ENCODE measurements at regions not wholly inside any gene's neighbourhood (a gene's known extent, or its start where the extent isn't known, plus 50 kb on each side); places are given as distances from the start of the nearest gene placed in this dataset.

DNA sequence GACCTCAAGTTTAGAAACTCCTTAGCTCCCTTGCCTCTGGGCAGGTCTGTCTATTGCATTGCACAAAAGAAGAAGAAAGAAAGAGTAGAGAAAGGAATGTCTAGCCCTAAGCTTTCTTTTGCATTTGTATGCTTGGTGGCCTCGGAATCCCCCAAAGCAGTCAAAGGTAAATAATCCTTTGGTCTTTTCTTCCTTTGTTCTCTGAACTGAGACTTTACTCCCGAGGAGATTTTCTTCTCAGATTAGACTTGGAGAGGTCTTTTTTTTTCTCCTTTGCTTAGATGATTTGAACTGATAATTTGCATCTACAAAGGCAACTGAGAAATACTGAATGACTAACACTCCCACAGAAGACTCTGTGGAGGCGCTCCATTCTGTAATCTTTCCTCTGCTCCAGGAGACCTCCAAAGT, 93.2 kb downstream of the AKR1D1 start:
- ATAC-seq (ENCODE audit: poor library complexity) (no peak), DNase-seq (no peak)
- no peak overlapping the region for H3K27ac ChIP-seq (ENCODE audit: low read depth in 1 of 2, low read length in 2 of 2)
- intact Hi-C loops (cut with DNase I, micrococcal nuclease), result no loop called here
- H3K4me1 ChIP-seq (ENCODE audit: insufficient read depth, low read length), result no peaks in the 10 kb centered on the region
- TF ChIP-seq, protein P1, sequence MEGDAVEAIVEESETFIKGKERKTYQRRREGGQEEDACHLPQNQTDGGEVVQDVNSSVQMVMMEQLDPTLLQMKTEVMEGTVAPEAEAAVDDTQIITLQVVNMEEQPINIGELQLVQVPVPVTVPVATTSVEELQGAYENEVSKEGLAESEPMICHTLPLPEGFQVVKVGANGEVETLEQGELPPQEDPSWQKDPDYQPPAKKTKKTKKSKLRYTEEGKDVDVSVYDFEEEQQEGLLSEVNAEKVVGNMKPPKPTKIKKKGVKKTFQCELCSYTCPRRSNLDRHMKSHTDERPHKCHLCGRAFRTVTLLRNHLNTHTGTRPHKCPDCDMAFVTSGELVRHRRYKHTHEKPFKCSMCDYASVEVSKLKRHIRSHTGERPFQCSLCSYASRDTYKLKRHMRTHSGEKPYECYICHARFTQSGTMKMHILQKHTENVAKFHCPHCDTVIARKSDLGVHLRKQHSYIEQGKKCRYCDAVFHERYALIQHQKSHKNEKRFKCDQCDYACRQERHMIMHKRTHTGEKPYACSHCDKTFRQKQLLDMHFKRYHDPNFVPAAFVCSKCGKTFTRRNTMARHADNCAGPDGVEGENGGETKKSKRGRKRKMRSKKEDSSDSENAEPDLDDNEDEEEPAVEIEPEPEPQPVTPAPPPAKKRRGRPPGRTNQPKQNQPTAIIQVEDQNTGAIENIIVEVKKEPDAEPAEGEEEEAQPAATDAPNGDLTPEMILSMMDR (IDR thresholded peaks at IDR 0.05), result no peak
- no peaks in the 10 kb centered on the region for H3K36me3 Mint-ChIP-seq (ENCODE audit: low read depth)
- ChIA-PET POLR2A (no interaction called here), CTCF (no interaction called here)
- H3K27ac Mint-ChIP-seq, result no peak overlapping the region
- H3K27me3 ChIP-seq (ENCODE audit: control insufficient read depth in 1 of 2, insufficient read depth in 2 of 2, low read length in 2 of 2), result peaks cover 9% of the 10 kb centered on the region in 2 experiments
- no peak overlapping the region for H3K4me3 Mint-ChIP-seq
- H3K4me1 Mint-ChIP-seq (ENCODE audit: low read depth), result peaks cover 10% of the 10 kb centered on the region
- H3K36me3 ChIP-seq (ENCODE audit: insufficient read depth, low read length), result no peaks in the 10 kb centered on the region
- peaks cover 7% of the 10 kb centered on the region in 2 experiments for H3K9me3 ChIP-seq (ENCODE audit: control insufficient read depth in 1 of 2, insufficient read depth in 1 of 2, low read length in 2 of 2)
- no peak overlapping the region for H3K4me3 ChIP-seq (ENCODE audit: low read length)
- peaks cover 4% of the 10 kb centered on the region for H3K9me3 Mint-ChIP-seq
- peaks cover 40% of the 10 kb centered on the region for H3K27me3 Mint-ChIP-seq

- no peak overlapping the region for H3K27ac ChIP-seq (ENCODE audit: low read depth in 1 of 2, low read length in 2 of 2)
- H3K9me3 Mint-ChIP-seq, result peaks cover 2% of the 10 kb centered on the region
- peaks cover 0 to 4% of the 10 kb centered on the region in 2 experiments for H3K9me3 ChIP-seq (ENCODE audit: control insufficient read depth in 1 of 2, insufficient read depth in 1 of 2, low read length in 2 of 2)
- H3K4me3 ChIP-seq (ENCODE audit: low read length), result no peak overlapping the region
- CTCF ChIA-PET, result no interaction called here
- peaks cover 10% of the 10 kb centered on the region for H3K4me1 Mint-ChIP-seq (ENCODE audit: low read depth)
- no peaks in the 10 kb centered on the region for H3K36me3 ChIP-seq (ENCODE audit: insufficient read depth, low read length)
- intact Hi-C loops (cut with DNase I, micrococcal nuclease), result no loop called here
- H3K27me3 ChIP-seq (ENCODE audit: control insufficient read depth in 1 of 2, insufficient read depth in 2 of 2, low read length in 2 of 2), result peaks cover 9% of the 10 kb centered on the region in 2 experiments
- TF ChIP-seq, protein P1 (IDR thresholded peaks at IDR 0.05), result no peak
- H3K4me1 ChIP-seq (ENCODE audit: insufficient read depth, low read length), result no peaks in the 10 kb centered on the region
- H3K36me3 Mint-ChIP-seq (ENCODE audit: low read depth), result no peaks in the 10 kb centered on the region
- H3K4me3 Mint-ChIP-seq, result no peak overlapping the region
- no peak for DNase-seq
- ATAC-seq (ENCODE audit: poor library complexity), result no peak
- POLR2A ChIA-PET, result no interaction called here
- peaks cover 40% of the 10 kb centered on the region for H3K27me3 Mint-ChIP-seq
- no peak overlapping the region for H3K27ac Mint-ChIP-seq
These were observed 94.0 kb downstream of the AKR1D1 start for GRCh38 chr7:138170298-138170697.

GRCh38 chr7:138170959-138171703, 94.9 kb downstream of the AKR1D1 start:
- Mint-ChIP-seq H3K27me3 (peaks cover 40% of the 10 kb centered on the region), H3K4me3 (no peak overlapping the region), H3K36me3 (ENCODE audit: low read depth) (no peaks in the 10 kb centered on the region), H3K4me1 (ENCODE audit: low read depth) (peaks cover 10% of the 10 kb centered on the region), H3K27ac (no peak overlapping the region), H3K9me3 (peaks cover 2% of the 10 kb centered on the region)
- ChIA-PET POLR2A (interaction anchor here (0.6 kb wide), 1 partner anchor 53 kb away, joined by 3 read pairs; no protein-coding TSS in a partner anchor), CTCF (no interaction called here)
- no peak for DNase-seq
- H3K4me3 ChIP-seq (ENCODE audit: low read length), result no peak overlapping the region
- H3K36me3 ChIP-seq (ENCODE audit: insufficient read depth, low read length), result no peaks in the 10 kb centered on the region
- intact Hi-C loops (cut with DNase I, micrococcal nuclease), result no loop called here
- no peak overlapping the region for H3K27ac ChIP-seq (ENCODE audit: low read depth in 1 of 2, low read length in 2 of 2)
- H3K4me1 ChIP-seq (ENCODE audit: insufficient read depth, low read length), result no peaks in the 10 kb centered on the region
- peaks cover 9% of the 10 kb centered on the region in 2 experiments for H3K27me3 ChIP-seq (ENCODE audit: control insufficient read depth in 1 of 2, insufficient read depth in 2 of 2, low read length in 2 of 2)
- TF ChIP-seq, protein P1 (IDR thresholded peaks at IDR 0.05), result no peak
- ATAC-seq (ENCODE audit: poor library complexity), result no peak
- H3K9me3 ChIP-seq (ENCODE audit: control insufficient read depth in 1 of 2, insufficient read depth in 1 of 2, low read length in 2 of 2), result peaks cover 0 to 4% of the 10 kb centered on the region in 2 experiments

Measured in CD4-positive, alpha-beta T cell (primary cell).